ENCODE measurements at regions not wholly inside any gene's neighbourhood (a gene's known extent, or its start where the extent isn't known, plus 50 kb on each side); places are given as distances from the start of the nearest gene placed in this dataset.

GRCh38 chr4:123298801-123299200, 97.8 kb upstream of the SPRY1 start:
- Mint-ChIP-seq H3K4me3 (no peak overlapping the region), H3K27ac (no peak overlapping the region), H3K27me3 (ENCODE audit: low read depth in 2 of 2) (peaks cover 0 to 8% of the 10 kb centered on the region in 2 donors), H3K9me3 (no peaks in the 10 kb centered on the region), H3K36me3 (no peaks in the 10 kb centered on the region), H3K4me1 (peaks cover 51 to 60% of the 10 kb centered on the region in 2 donors)
- H3K4me3 ChIP-seq (ENCODE audit: low read length): no peak overlapping the region
- ATAC-seq: no peak
- no peaks in the 10 kb centered on the region for H3K27me3 ChIP-seq (ENCODE audit: control insufficient read depth, insufficient read depth, low read length)
- H3K36me3 ChIP-seq (ENCODE audit: control insufficient read depth, insufficient read depth, low read length): no peaks in the 10 kb centered on the region
- intact Hi-C loops (cut with micrococcal nuclease): no loop called here
- TF ChIP-seq, protein P1, sequence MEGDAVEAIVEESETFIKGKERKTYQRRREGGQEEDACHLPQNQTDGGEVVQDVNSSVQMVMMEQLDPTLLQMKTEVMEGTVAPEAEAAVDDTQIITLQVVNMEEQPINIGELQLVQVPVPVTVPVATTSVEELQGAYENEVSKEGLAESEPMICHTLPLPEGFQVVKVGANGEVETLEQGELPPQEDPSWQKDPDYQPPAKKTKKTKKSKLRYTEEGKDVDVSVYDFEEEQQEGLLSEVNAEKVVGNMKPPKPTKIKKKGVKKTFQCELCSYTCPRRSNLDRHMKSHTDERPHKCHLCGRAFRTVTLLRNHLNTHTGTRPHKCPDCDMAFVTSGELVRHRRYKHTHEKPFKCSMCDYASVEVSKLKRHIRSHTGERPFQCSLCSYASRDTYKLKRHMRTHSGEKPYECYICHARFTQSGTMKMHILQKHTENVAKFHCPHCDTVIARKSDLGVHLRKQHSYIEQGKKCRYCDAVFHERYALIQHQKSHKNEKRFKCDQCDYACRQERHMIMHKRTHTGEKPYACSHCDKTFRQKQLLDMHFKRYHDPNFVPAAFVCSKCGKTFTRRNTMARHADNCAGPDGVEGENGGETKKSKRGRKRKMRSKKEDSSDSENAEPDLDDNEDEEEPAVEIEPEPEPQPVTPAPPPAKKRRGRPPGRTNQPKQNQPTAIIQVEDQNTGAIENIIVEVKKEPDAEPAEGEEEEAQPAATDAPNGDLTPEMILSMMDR (IDR thresholded peaks at IDR 0.05): no peak
- DNase-seq: no peak
- WGBS (ENCODE audit: insufficient coverage): 100% methylated on average over 1 of the region's 2 CpGs
- no peak overlapping the region for H3K27ac ChIP-seq (ENCODE audit: low read length)
- no peaks in the 10 kb centered on the region for H3K9me3 ChIP-seq (ENCODE audit: control insufficient read depth, insufficient read depth, low read length)
- H3K4me1 ChIP-seq (ENCODE audit: control insufficient read depth, insufficient read depth, low read length): peaks cover 16% of the 10 kb centered on the region

- Histone ChIP-seq H3K9me3 (ENCODE audit: control insufficient read depth, insufficient read depth, low read length) (no peaks in the 10 kb centered on the region), H3K4me3 (ENCODE audit: low read length) (no peak overlapping the region), H3K36me3 (ENCODE audit: control insufficient read depth, insufficient read depth, low read length) (no peaks in the 10 kb centered on the region), H3K4me1 (ENCODE audit: control insufficient read depth, insufficient read depth, low read length) (peaks cover 17% of the 10 kb centered on the region), H3K27me3 (ENCODE audit: control insufficient read depth, insufficient read depth, low read length) (no peaks in the 10 kb centered on the region), H3K27ac (ENCODE audit: low read length) (no peak overlapping the region)
- ATAC-seq (no peak), DNase-seq (no peak)
- Mint-ChIP-seq H3K36me3 (no peaks in the 10 kb centered on the region), H3K27ac (peak overlapping the region; percentile 35 to 76), H3K4me3 (peak overlapping the region; percentile 65), H3K4me1 (peaks cover 51 to 60% of the 10 kb centered on the region in 2 donors), H3K27me3 (ENCODE audit: low read depth in 2 of 2) (peaks cover 0 to 8% of the 10 kb centered on the region in 2 donors), H3K9me3 (no peaks in the 10 kb centered on the region)
- intact Hi-C loops (cut with micrococcal nuclease): no loop called here
- TF ChIP-seq, protein P1 (IDR thresholded peaks at IDR 0.05): no peak
Observed at GRCh38 chr4:123299212-123299691, 97.3 kb upstream of the SPRY1 start.

- no peaks in the 10 kb centered on the region for H3K9me3 ChIP-seq (ENCODE audit: control insufficient read depth, insufficient read depth, low read length)
- intact Hi-C loops (cut with micrococcal nuclease): no loop called here
- WGBS (ENCODE audit: insufficient coverage): 38% methylated on average over 1 of the region's 4 CpGs
- no peak overlapping the region for H3K27ac ChIP-seq (ENCODE audit: low read length)
- Mint-ChIP-seq H3K9me3 (no peaks in the 10 kb centered on the region), H3K4me3 (peak overlapping the region; percentile 65), H3K36me3 (no peaks in the 10 kb centered on the region), H3K27me3 (ENCODE audit: low read depth in 2 of 2) (no peaks in the 10 kb centered on the region), H3K4me1 (peaks cover 51 to 59% of the 10 kb centered on the region in 2 donors), H3K27ac (peak overlapping the region; percentile 35 to 76)
- DNase-seq: peak in 1 of 2 donors; percentile 12
- H3K4me3 ChIP-seq (ENCODE audit: low read length): no peak overlapping the region
- H3K36me3 ChIP-seq (ENCODE audit: control insufficient read depth, insufficient read depth, low read length): no peaks in the 10 kb centered on the region
- no peaks in the 10 kb centered on the region for H3K27me3 ChIP-seq (ENCODE audit: control insufficient read depth, insufficient read depth, low read length)
- TF ChIP-seq, protein P1 (IDR thresholded peaks at IDR 0.05): no peak
- H3K4me1 ChIP-seq (ENCODE audit: control insufficient read depth, insufficient read depth, low read length): peaks cover 22% of the 10 kb centered on the region
- peak; percentile 62 to 75 (median 65) for ATAC-seq
Observed at GRCh38 chr4:123300222-123301039, 96.2 kb upstream of the SPRY1 start.

Data from natural killer cell (primary cell).